HG03103 (cell line): ENCODE measurements at regions not wholly inside any gene's neighbourhood (a gene's known extent, or its start where the extent isn't known, plus 50 kb on each side); places are given as distances from the start of the nearest gene placed in this dataset.
"Not testable (repeated sequence)": the region's sequence is repeated elsewhere in the genome, so short reads cannot be mapped to it uniquely, and the experiment has no call there.

Experiments used
- ATAC-seq: cut with Tn5 transposase; IDR thresholded peaks from one replicate; pipeline ENCODE4 v1.9.1; 2021; ENCODE audit warnings: low read depth; ENCODE audit not compliant: unreplicated experiment

- no peak for ATAC-seq
These were observed 1674.7 kb upstream of the SEL1L start for GRCh38 chr14:83208341-83208740.

GRCh38 chr14:83217492-83217891 lies 1683.8 kb upstream of the SEL1L start:
- no peak for ATAC-seq

GRCh38 chr14:83247924-83248639 lies 1714.4 kb upstream of the SEL1L start:
- no peak for ATAC-seq

- no peak for ATAC-seq
These were observed 1717.7 kb upstream of the SEL1L start for GRCh38 chr14:83251402-83251801.

- ATAC-seq, result no peak
These were observed 1720.2 kb upstream of the SEL1L start for GRCh38 chr14:83253870-83254269.

GRCh38 chr14:83255015-83255726 lies 1721.5 kb upstream of the SEL1L start:
- no peak for ATAC-seq

GRCh38 chr14:83255727-83256090 lies 1722.1 kb upstream of the SEL1L start:
- ATAC-seq, result no peak

GRCh38 chr14:83257466-83258439 lies 1724.1 kb upstream of the SEL1L start:
- no peak for ATAC-seq

GRCh38 chr14:83260751-83261150 lies 1727.1 kb upstream of the SEL1L start:
- no peak for ATAC-seq

GRCh38 chr14:83269583-83269982 lies 1735.9 kb upstream of the SEL1L start:
- ATAC-seq, result no peak

- ATAC-seq, result no peak
These were observed 1738.0 kb upstream of the SEL1L start for GRCh38 chr14:83271663-83272062.

- ATAC-seq, result no peak
These were observed 1747.1 kb upstream of the SEL1L start for GRCh38 chr14:83280719-83281118.

GRCh38 chr14:83282706-83283105 lies 1749.1 kb upstream of the SEL1L start:
- ATAC-seq, result no peak

GRCh38 chr14:83287300-83287699 lies 1753.6 kb upstream of the SEL1L start:
- ATAC-seq, result no peak

- no peak for ATAC-seq
These were observed 1755.7 kb upstream of the SEL1L start for GRCh38 chr14:83289390-83289789.

GRCh38 chr14:83289896-83290295 lies 1756.2 kb upstream of the SEL1L start:
- no peak for ATAC-seq

GRCh38 chr14:83290447-83290846 lies 1756.8 kb upstream of the SEL1L start:
- no peak for ATAC-seq

- no peak for ATAC-seq
These were observed 1758.1 kb upstream of the SEL1L start for GRCh38 chr14:83291714-83292113.

- ATAC-seq, result no peak
These were observed 1761.3 kb upstream of the SEL1L start for GRCh38 chr14:83294941-83295340.

GRCh38 chr14:83297361-83297760 lies 1763.7 kb upstream of the SEL1L start:
- ATAC-seq, result no peak

- ATAC-seq, result not testable (repeated sequence)
These were observed 1764.4 kb upstream of the SEL1L start for GRCh38 chr14:83298016-83298415.
